HepG2 (cell line): ENCODE measurements at regions not wholly inside any gene's neighbourhood (a gene's known extent, or its start where the extent isn't known, plus 50 kb on each side); places are given as distances from the start of the nearest gene placed in this dataset.

Experiments used
- ATAC-seq: fragments of 200-7000 bp; cut with Tn5 transposase; 3 replicates; pipeline ENCODE4 v1.9.1; 2020; ENCODE audit warnings: mild to moderate bottlenecking, moderate library complexity
- BruUV-seq: library from RNA; stranded (reverse); fragments of 400-500 nt; replicated peaks from 2 replicates; lab custom pipeline; 2021; lab: Mats Ljungman, UMichigan
- CTCF ChIA-PET: fragments of 300-600 bp; formaldehyde crosslinking; extraction: SDS; loops from one replicate; lab custom pipeline; 2021; ENCODE audit warnings: low total read pairs, inconsistent platforms, low intra/inter-chr PET ratio; lab: Yijun Ruan, JAX
- POLR2A ChIA-PET: fragments of 350-600 bp; sonication (Branson Sonifier 250); formaldehyde crosslinking; loops from one replicate; lab custom pipeline; 2020; ENCODE audit warnings: antibody characterized with exemption, inconsistent platforms; lab: Yijun Ruan, JAX
- DNase-seq: peaks from one replicate; pipeline ENCODE4 v3.0.0-alpha.2; 2015; ENCODE audit warnings: low spot score
- FAIRE-seq: peaks from 3 replicates; lab custom pipeline; 2011; peaks lifted over from hg19 to GRCh38; lab: Jason Lieb, UNC
- H2AFZ ChIP-seq: one replicate; pipeline ENCODE4 v1.6.1; 2011; ENCODE audit warnings: low read length, inconsistent platforms
- H3K27ac ChIP-seq: fragments of 300-600 bp; 3 replicates; pipeline ENCODE4 v1.8.0; 2011; ENCODE audit warnings: mixed run types, mild to moderate bottlenecking, mixed read lengths, low read length, inconsistent platforms; ENCODE audit not compliant: insufficient read depth; ENCODE audit errors: extremely low read length
- H3K27me3 ChIP-seq, 2 experiments: fragments of 200-600 bp in 1 of 2; 2 replicates in 1 of 2; 3 replicates in 1 of 2; pipeline versions ENCODE4 v1.6.0 to v1.8.0; 2011; ENCODE audit warnings: low read length in 2 of 2, mild to moderate bottlenecking in 2 of 2, moderate library complexity in 2 of 2, inconsistent platforms in 1 of 2; ENCODE audit not compliant: insufficient read depth in 2 of 2, control insufficient read depth in 1 of 2
- H3K36me3 ChIP-seq, 2 experiments: fragments of 200-600 bp in 1 of 2; replicated peaks in 1 of 2; 2 replicates in 1 of 2; 3 replicates in 1 of 2; pipeline versions ENCODE4 v1.5.1 to v1.8.0; 2011; ENCODE audit warnings: low read length in 2 of 2, inconsistent platforms in 1 of 2; ENCODE audit not compliant: insufficient read depth in 2 of 2, control insufficient read depth in 1 of 2
- H3K4me1 ChIP-seq: 2 replicates; pipeline ENCODE4 v1.5.1; 2012; ENCODE audit warnings: low read length, inconsistent platforms; ENCODE audit not compliant: insufficient read depth
- H3K4me2 ChIP-seq: 2 replicates; pipeline ENCODE4 v1.6.0; 2011; ENCODE audit warnings: low read depth, low read length, inconsistent platforms
- H3K4me3 ChIP-seq, 3 experiments: fragments of 200-600 bp in 1 of 3; sonication (generic), shearing (Covaris generic) in 1 of 3; replicated peaks in 1 of 3; 2 replicates each; pipeline ENCODE4 v1.5.1; 2011 to 2016; ENCODE audit warnings: low read length in 3 of 3, inconsistent platforms in 2 of 3, low read depth in 2 of 3, mild to moderate bottlenecking in 2 of 3, control low read depth in 1 of 3, mixed read lengths in 1 of 3; ENCODE audit not compliant: insufficient read depth in 1 of 3
- H3K79me2 ChIP-seq: one replicate; pipeline ENCODE4 v1.6.1; 2011; ENCODE audit warnings: low read length, inconsistent platforms; ENCODE audit not compliant: insufficient read depth
- H3K9ac ChIP-seq: 2 replicates; pipeline ENCODE4 v1.6.0; 2011; ENCODE audit warnings: mild to moderate bottlenecking, low read depth, low read length, inconsistent platforms; ENCODE audit not compliant: insufficient read depth
- H3K9me3 ChIP-seq: 2 replicates; pipeline ENCODE4 v1.5.1; 2012; ENCODE audit warnings: mild to moderate bottlenecking, low read length
- H4K20me1 ChIP-seq: 2 replicates; pipeline ENCODE4 v1.6.0; 2011; ENCODE audit warnings: inconsistent platforms, mild to moderate bottlenecking, low read length, moderate library complexity; ENCODE audit not compliant: insufficient read depth
- ADNP ChIP-seq: sonication (generic); formaldehyde crosslinking; IDR thresholded peaks from 2 replicates; pipeline ENCODE4 v1.4.0; 2020; ENCODE audit warnings: missing genetic modification reagents
- ARID5B ChIP-seq: IDR thresholded peaks from 2 replicates; pipeline ENCODE4 v1.4.0; 2020; ENCODE audit warnings: mild to moderate bottlenecking, missing genetic modification reagents
- DMAP1 ChIP-seq: IDR thresholded peaks from 2 replicates; pipeline ENCODE4 v1.6.1; 2016
- FLYWCH1 ChIP-seq: sonication (generic); formaldehyde crosslinking; IDR thresholded peaks from 2 replicates; pipeline ENCODE4 v1.8.1; 2023; ENCODE audit warnings: mild to moderate bottlenecking, missing genetic modification reagents
- HNF4A ChIP-seq: sonication (generic); formaldehyde crosslinking; IDR thresholded peaks from 2 replicates; pipeline ENCODE4 v1.4.0; 2020; ENCODE audit warnings: missing genetic modification reagents
- MAFF ChIP-seq: IDR thresholded peaks from 2 replicates; pipeline ENCODE4 v1.6.1; 2011; ENCODE audit warnings: low read depth, low read length, improper control_type of control experiment
- MAFK ChIP-seq, 2 experiments: IDR thresholded peaks in 1 of 2; conservative IDR thresholded peaks in 1 of 2; 2 replicates each; pipeline ENCODE4 v1.6.1; 2011; ENCODE audit warnings: improper control_type of control experiment in 2 of 2, low read length in 2 of 2
- PBX3 ChIP-seq: sonication (generic); formaldehyde crosslinking; IDR thresholded peaks from 2 replicates; pipeline ENCODE4 v1.8.1; 2023; ENCODE audit warnings: missing genetic modification reagents, inconsistent platforms, borderline replicate concordance
- RARA ChIP-seq: IDR thresholded peaks from 2 replicates; pipeline ENCODE4 v1.6.1; 2016; ENCODE audit warnings: missing genetic modification reagents, missing compliant biosample characterization
- TGIF2 ChIP-seq: IDR thresholded peaks from 2 replicates; pipeline ENCODE4 v1.6.1; 2016; ENCODE audit warnings: control low read depth, missing compliant biosample characterization
- ZNF615 ChIP-seq: sonication (generic); formaldehyde crosslinking; IDR thresholded peaks from 2 replicates; pipeline ENCODE4 v1.5.0; 2020; ENCODE audit warnings: mild to moderate bottlenecking, missing genetic modification reagents, borderline replicate concordance
- ZNF780A ChIP-seq: sonication (generic); formaldehyde crosslinking; IDR thresholded peaks from 2 replicates; pipeline ENCODE4 v1.8.0; 2022; ENCODE audit warnings: mild to moderate bottlenecking, missing genetic modification reagents, moderate library complexity
- WGBS: methylation state at CpG from one replicate; pipeline ENCODE4 v1.1.6; 2017; ENCODE audit warnings: low lambda C conversion rate; 5-methylcytosine and 5-hydroxymethylcytosine counted together
- in situ Hi-C: cut with HindIII; loops from 2 replicates; pipeline ENCODE4 v1.10.0; 2017; ENCODE audit warnings: low pct_unique_long_range_greater_than_20kb; ENCODE audit not compliant: extremely low pct_ligation_motif_present
- intact Hi-C: fragments of 100-400 bp; cut with micrococcal nuclease; formaldehyde crosslinking; loops from one replicate; pipeline ENCODE4 v1.10.0; 2022; ENCODE audit not compliant: unreplicated experiment

- in situ Hi-C loops, result no loop called here
- Histone ChIP-seq H3K9me3 (peaks cover 19% of the 10 kb centered on the region), H3K4me2 (no peak overlapping the region), H3K27ac (no peak overlapping the region), H2AFZ (no peak overlapping the region), H3K36me3 (no peaks in the 10 kb centered on the region), H3K9ac (no peak overlapping the region), H3K79me2 (no peaks in the 10 kb centered on the region), H3K4me1 (no peaks in the 10 kb centered on the region), H3K4me3 (no peak overlapping the region)
- ChIA-PET POLR2A (no interaction called here), CTCF (no interaction called here)
- FAIRE-seq (no peak), DNase-seq (no peak)
- WGBS, result 4% methylated on average over 3 of the region's 3 CpGs
- intact Hi-C loops, result no loop called here
- BruUV-seq, result no TSS peak
- TF ChIP-seq MAFK (conservative IDR thresholded peaks at IDR 0.05 in 1 of 2, IDR thresholded peaks at IDR 0.05 in 1 of 2; ENCODE audit: low read length in 2 of 2), result peak; percentile 62 to 70
- TF ChIP-seq DMAP1 (CRISPR knock-in tag), result no peak
- 0 out of 2 replicates have a peak, but pooled peaks have one; percentile 46 for TF ChIP-seq MAFF
- TF ChIP-seq, all 625 proteins: peak for 2
- H4K20me1 ChIP-seq, result no peaks in the 10 kb centered on the region
- ATAC-seq, result peak; percentile 60
- no peaks in the 10 kb centered on the region for H3K27me3 ChIP-seq
These were observed 71.4 kb upstream of the PRKD1 start for GRCh38 chr14:29999013-29999539.

GRCh38 chr14:30002859-30003258 is 75.2 kb upstream of the PRKD1 start:
- H3K4me3 ChIP-seq, result no peak overlapping the region
- H2AFZ ChIP-seq, result no peak overlapping the region
- intact Hi-C loops, result no loop called here
- ATAC-seq (peak; percentile 71), DNase-seq (peak; percentile 23), FAIRE-seq (no peak)
- no peak overlapping the region for H3K4me2 ChIP-seq
- no peak overlapping the region for H3K27ac ChIP-seq
- POLR2A ChIA-PET, result no interaction called here
- no TSS peak for BruUV-seq
- CTCF ChIA-PET, result interaction anchor here (1.3 kb wide), 1 partner anchor 454 kb away, joined by 4 read pairs; no protein-coding TSS in a partner anchor
- no peaks in the 10 kb centered on the region for H4K20me1 ChIP-seq
- 18% methylated on average over 5 of the region's 5 CpGs for WGBS
- no peaks in the 10 kb centered on the region for H3K9me3 ChIP-seq
- no peaks in the 10 kb centered on the region for H3K27me3 ChIP-seq
- in situ Hi-C loops, result loop anchor here (10.0 kb wide), 1 partner anchor 448 kb away; no protein-coding TSS in a partner anchor
- no peak overlapping the region for H3K9ac ChIP-seq
- H3K36me3 ChIP-seq, result no peaks in the 10 kb centered on the region
- H3K79me2 ChIP-seq, result no peaks in the 10 kb centered on the region
- no peaks in the 10 kb centered on the region for H3K4me1 ChIP-seq
- TF ChIP-seq ARID5B (CRISPR knock-in tag) (no peak), FLYWCH1 (CRISPR knock-in tag) (no peak), ADNP (CRISPR knock-in tag) (no peak), TGIF2 (no peak), PBX3 (peak; percentile 33; the same call in 1 of the 2 replicates), HNF4A (CRISPR knock-in tag) (0 out of 2 replicates have a peak, but pooled peaks have one; percentile 36), RARA (CRISPR knock-in tag) (peak; percentile 71), ZNF615 (CRISPR knock-in tag) (no peak), ZNF780A (CRISPR knock-in tag) (no peak)
